Left lung (tissue), 4 donors: ENCODE measurements at regions not wholly inside any gene's neighbourhood (a gene's known extent, or its start where the extent isn't known, plus 50 kb on each side); places are given as distances from the start of the nearest gene placed in this dataset.
"Not testable (repeated sequence)": the region's sequence is repeated elsewhere in the genome, so short reads cannot be mapped to it uniquely, and the experiment has no call there.

ENCODE experiments used
- ATAC-seq: fragments of 200-7000 bp; cut with Tn5 transposase; one replicate; pipeline ENCODE4 v1.9.1; 2020; ENCODE audit warnings: moderate library complexity
- DNase-seq, 4 donors: peaks; one replicate each; pipeline ENCODE4 v3.0.0-alpha.2; 2013 to 2020
- H3K27ac ChIP-seq, 2 donors: fragments of 200-600 bp; sonication (generic) in 1 of 2; one replicate each; pipeline versions ENCODE4 v1.5.0 to v1.8.0; 2020 to 2021
- H3K27me3 ChIP-seq, 2 donors: fragments of 200-600 bp; sonication (generic) in 1 of 2; one replicate each; pipeline versions ENCODE4 v1.5.0 to v1.8.0; 2020 to 2021
- H3K36me3 ChIP-seq, 2 donors: fragments of 200-600 bp; sonication (generic) in 1 of 2; one replicate each; pipeline versions ENCODE4 v1.5.0 to v1.8.0; 2020 to 2021
- H3K4me1 ChIP-seq, 2 donors: fragments of 200-600 bp; one replicate each; pipeline ENCODE4 v1.8.0; 2021
- H3K4me3 ChIP-seq, 2 donors: fragments of 200-600 bp; sonication (generic) in 1 of 2; one replicate each; pipeline versions ENCODE4 v1.5.0 to v1.8.0; 2020 to 2021; ENCODE audit warnings: mild to moderate bottlenecking in 1 of 2
- H3K9me3 ChIP-seq, 2 donors: fragments of 200-600 bp; sonication (generic) in 1 of 2; one replicate each; pipeline versions ENCODE4 v1.5.0 to v1.8.0; 2020 to 2021
- intact Hi-C, 2 donors: fragments of 100-400 bp; cut with DNase I; formaldehyde crosslinking; loops; one replicate each; pipeline versions ENCODE4 v1.11.2 to v1.14.2; 2022
- TF ChIP-seq, protein P1 (sequence below), 2 donors: fragments of 200-600 bp; sonication (generic) in 1 of 2; IDR thresholded peaks; one replicate each; pipeline versions ENCODE4 v1.5.0 to v1.8.0; 2021; ENCODE audit warnings: antibody characterized with exemption in 2 of 2
- donor health status: DM: no; HTN: yes; CAD: no.
- donor health status: DM: no; HTN: no; CAD: no.

DNA sequence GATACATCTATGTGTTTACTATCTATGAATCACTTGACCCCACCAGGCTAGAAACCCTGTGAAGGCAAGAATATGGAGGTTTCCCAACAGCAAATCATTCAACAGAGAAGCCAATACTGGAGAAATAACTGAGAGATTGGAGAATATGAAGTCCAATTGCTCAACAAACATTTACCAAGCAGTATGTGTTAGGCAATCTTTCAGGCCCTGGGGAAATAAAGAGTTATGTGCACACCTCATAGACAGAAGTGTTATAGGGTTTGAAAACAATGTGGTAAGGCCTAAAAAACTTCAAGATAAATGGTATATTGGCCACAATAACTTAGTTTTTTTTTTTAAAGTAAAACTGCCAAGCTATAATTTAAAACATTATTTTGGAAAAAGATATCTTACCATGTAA is 1245.8 kb downstream of the CDH11 start:
- Histone ChIP-seq H3K27me3 (no peaks in the 10 kb centered on the region), H3K27ac (no peak overlapping the region), H3K4me1 (no peaks in the 10 kb centered on the region), H3K4me3 (no peak overlapping the region), H3K36me3 (no peaks in the 10 kb centered on the region), H3K9me3 (no peaks in the 10 kb centered on the region)
- ATAC-seq, result peak; percentile 33
- TF ChIP-seq, protein P1, sequence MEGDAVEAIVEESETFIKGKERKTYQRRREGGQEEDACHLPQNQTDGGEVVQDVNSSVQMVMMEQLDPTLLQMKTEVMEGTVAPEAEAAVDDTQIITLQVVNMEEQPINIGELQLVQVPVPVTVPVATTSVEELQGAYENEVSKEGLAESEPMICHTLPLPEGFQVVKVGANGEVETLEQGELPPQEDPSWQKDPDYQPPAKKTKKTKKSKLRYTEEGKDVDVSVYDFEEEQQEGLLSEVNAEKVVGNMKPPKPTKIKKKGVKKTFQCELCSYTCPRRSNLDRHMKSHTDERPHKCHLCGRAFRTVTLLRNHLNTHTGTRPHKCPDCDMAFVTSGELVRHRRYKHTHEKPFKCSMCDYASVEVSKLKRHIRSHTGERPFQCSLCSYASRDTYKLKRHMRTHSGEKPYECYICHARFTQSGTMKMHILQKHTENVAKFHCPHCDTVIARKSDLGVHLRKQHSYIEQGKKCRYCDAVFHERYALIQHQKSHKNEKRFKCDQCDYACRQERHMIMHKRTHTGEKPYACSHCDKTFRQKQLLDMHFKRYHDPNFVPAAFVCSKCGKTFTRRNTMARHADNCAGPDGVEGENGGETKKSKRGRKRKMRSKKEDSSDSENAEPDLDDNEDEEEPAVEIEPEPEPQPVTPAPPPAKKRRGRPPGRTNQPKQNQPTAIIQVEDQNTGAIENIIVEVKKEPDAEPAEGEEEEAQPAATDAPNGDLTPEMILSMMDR (IDR thresholded peaks at IDR 0.05), result no peak
- intact Hi-C loops, result no loop called here
- DNase-seq, result no peak

DNA sequence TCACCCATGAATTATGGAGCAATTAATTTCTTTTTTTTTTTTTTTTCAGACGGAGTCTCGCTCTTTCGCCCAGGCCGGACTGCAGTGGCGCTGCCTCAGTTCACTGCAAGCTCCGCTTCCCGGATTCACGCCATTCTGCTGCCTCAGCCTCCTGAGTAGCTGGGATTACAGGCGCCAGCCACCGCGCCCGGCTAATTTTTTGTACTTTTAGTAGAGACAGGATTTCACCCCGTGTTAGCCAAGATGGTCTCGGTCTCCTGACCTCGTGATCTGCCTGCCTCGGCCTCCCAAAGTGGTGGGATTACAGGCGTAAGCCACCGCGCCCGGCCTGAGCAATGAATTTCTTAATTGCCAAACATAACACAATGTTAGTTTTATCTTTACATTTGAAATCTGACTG is 1261.2 kb downstream of the CDH11 start:
- H3K27me3 ChIP-seq, ATAC-seq, H3K9me3 ChIP-seq, H3K4me3 ChIP-seq, H3K4me1 ChIP-seq, intact Hi-C loops, H3K36me3 ChIP-seq, H3K27ac ChIP-seq: not testable (repeated sequence)
- DNase-seq, result peak in 1 of 4 donors; percentile 47

DNA sequence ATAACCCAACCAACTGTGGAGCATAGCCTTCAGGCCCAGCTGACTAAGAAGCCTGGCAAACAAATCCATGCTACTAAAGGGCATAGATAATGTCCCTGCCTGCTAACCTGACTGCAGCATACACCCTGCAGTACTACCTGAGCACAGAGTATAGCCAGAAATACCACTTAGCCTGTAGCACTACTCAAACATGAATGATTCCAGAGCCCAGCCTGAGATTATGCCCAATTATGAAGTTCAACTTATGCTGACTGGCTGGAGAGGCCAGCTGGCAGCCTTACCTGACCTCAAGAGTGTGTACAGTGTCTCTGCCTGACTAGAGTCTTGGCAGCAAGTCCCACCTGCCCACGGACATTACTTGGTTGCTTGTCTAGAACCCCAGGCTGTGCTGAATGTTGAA is 1265.3 kb downstream of the CDH11 start:
- TF ChIP-seq, protein P1 (IDR thresholded peaks at IDR 0.05), result no peak
- Histone ChIP-seq H3K4me1 (no peaks in the 10 kb centered on the region), H3K4me3 (no peak overlapping the region), H3K36me3 (no peaks in the 10 kb centered on the region), H3K9me3 (no peaks in the 10 kb centered on the region), H3K27ac (no peak overlapping the region), H3K27me3 (no peaks in the 10 kb centered on the region)
- ATAC-seq, result peak; percentile 100
- intact Hi-C loops, result no loop called here
- DNase-seq, result peak in 2 of 4 donors; percentile 25 to 65

DNA sequence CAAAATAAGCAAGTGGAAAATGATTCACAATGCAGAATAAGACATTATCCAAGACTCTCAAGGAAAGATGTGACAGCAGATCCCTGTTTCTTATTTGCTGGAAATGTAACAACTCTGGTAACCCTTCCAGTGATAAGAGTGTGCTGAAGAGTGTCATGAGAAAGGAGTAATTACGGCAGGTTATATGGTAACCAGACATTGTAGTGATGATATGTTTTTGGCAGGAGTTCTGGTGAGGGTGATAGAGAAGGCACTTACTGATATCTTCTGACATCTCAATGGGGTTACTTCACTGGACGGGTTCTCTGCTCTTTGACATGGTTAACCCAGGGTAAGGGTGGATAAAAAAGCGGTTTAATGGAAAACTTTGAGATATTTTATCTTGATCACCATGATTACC is 1270.9 kb downstream of the CDH11 start:
- no peaks in the 10 kb centered on the region for H3K27me3 ChIP-seq
- H3K4me1 ChIP-seq, result no peaks in the 10 kb centered on the region
- DNase-seq (no peak), ATAC-seq (no peak)
- intact Hi-C loops, result no loop called here
- no peaks in the 10 kb centered on the region for H3K9me3 ChIP-seq
- TF ChIP-seq, protein P1 (IDR thresholded peaks at IDR 0.05), result no peak
- no peak overlapping the region for H3K4me3 ChIP-seq
- H3K36me3 ChIP-seq, result no peaks in the 10 kb centered on the region
- H3K27ac ChIP-seq, result no peak overlapping the region

DNA sequence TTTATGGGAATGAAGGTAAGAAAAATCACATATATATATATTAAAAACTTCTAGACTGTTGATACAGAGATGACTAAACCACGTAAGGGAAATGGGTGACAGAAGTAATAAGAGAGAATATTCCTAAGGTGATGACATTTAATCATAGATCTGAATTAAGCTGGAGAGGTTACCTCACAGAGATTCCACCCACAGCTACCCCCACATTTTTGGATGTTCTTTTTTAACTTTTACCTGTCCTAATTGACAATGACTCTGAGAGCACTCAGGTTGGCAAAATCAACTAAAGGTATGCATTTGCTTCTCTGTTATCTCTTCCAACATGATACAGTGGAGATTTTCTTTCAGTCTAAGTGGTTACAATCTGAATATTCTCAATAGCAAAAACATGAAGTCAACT is 1280.6 kb downstream of the CDH11 start:
- DNase-seq, result no peak
- TF ChIP-seq, protein P1 (IDR thresholded peaks at IDR 0.05), result no peak
- ATAC-seq, result no peak
- Histone ChIP-seq H3K4me1 (no peaks in the 10 kb centered on the region), H3K9me3 (peaks cover 0 to 28% of the 10 kb centered on the region in 2 donors), H3K36me3 (no peaks in the 10 kb centered on the region), H3K27ac (no peak overlapping the region), H3K4me3 (no peak overlapping the region), H3K27me3 (no peaks in the 10 kb centered on the region)
- intact Hi-C loops, result no loop called here

DNA sequence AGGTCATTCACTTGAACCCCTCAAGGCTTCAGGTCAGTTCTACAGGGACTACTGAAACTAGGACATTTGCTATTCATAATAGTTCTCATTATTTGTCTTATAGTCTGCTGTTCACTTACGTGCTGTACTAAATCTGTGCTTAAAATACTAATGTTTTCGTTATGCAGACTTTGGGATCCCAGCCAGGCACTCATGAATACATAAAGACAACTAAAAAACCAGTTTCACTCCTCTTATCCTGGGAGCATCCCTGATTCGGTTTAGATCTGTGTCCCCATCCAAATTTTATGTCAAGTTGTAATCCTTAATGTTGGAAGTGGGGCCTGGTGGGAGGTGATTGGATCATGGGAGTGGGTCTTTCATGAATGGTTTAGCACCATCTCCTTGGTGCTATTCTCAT is 1291.8 kb downstream of the CDH11 start:
- no peak overlapping the region for H3K27ac ChIP-seq
- no peak overlapping the region for H3K4me3 ChIP-seq
- H3K36me3 ChIP-seq, result no peaks in the 10 kb centered on the region
- H3K9me3 ChIP-seq, result peaks cover 0 to 6% of the 10 kb centered on the region in 2 donors
- H3K27me3 ChIP-seq, result no peaks in the 10 kb centered on the region
- no peaks in the 10 kb centered on the region for H3K4me1 ChIP-seq
- DNase-seq (no peak), ATAC-seq (no peak)
- TF ChIP-seq, protein P1 (IDR thresholded peaks at IDR 0.05), result no peak
- intact Hi-C loops, result no loop called here
